Activated CD4-positive, CD25-positive, alpha-beta regulatory T cell (primary cell): ENCODE measurements at regions not wholly inside any gene's neighbourhood (a gene's known extent, or its start where the extent isn't known, plus 50 kb on each side); places are given as distances from the start of the nearest gene placed in this dataset.
"Not testable (repeated sequence)": the region's sequence is repeated elsewhere in the genome, so short reads cannot be mapped to it uniquely, and the experiment has no call there.

Source experiments
- DNase-seq, 4 experiments: peaks; one replicate each; lab custom pipeline; 2025; lab: John Stamatoyannopoulos, UW

DNA sequence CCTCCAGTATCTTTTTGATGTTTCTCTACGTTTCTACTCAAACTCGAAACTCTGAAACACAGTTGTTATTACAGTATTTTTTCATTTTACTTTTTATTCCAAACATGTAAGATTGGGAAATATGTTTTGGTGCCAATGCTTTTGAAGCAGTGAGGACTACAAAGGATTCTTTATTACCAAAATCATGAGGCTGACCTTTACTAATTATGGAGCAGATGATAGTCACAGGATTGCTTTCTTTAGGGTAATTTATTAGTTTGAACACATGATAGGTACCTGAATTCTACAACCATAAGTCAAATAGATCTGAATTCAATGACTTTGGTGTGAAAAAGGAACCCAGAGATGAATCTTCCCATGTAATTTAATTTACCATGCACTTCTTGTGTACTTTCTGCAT lies 2015.1 kb upstream of the C9orf72 start:
- DNase-seq, result no peak

DNA sequence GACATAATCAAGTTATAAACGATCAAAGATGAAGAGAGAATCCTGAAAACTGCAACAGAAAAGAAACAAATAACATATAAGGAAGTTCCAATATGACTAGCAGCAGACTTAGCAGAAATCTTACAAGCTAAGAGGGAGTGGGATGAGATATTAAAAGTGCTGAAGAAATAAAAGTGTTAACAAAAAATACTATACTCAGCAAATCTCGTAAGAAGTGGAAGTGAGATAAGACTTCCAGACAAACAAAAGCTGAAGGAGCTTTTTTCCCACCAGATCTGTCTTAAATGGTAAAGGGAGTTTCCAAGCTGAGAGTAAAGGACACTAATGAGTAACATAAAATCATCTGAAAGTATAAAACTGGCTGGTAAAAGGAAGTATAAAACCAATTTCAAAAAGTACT lies 2036.0 kb upstream of the C9orf72 start:
- DNase-seq, result no peak

DNA sequence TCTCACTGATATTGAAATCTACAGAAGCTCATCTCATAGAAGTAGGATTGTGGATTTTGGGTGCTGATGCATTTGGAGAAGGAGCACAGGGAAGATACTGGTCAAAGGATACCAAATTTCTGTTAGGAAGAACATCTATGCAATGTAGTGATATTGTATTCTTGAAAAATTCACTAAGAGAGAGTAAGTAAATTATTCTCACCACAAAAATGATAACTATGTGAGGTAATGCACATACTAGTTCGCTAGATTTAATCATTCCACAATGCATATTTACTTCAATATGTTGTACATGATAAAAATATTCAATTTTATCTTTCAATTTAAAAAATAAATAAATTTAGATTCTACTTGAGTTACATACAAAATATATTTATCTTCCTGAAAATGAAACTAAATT lies 2040.5 kb upstream of the C9orf72 start:
- DNase-seq, result no peak

DNA sequence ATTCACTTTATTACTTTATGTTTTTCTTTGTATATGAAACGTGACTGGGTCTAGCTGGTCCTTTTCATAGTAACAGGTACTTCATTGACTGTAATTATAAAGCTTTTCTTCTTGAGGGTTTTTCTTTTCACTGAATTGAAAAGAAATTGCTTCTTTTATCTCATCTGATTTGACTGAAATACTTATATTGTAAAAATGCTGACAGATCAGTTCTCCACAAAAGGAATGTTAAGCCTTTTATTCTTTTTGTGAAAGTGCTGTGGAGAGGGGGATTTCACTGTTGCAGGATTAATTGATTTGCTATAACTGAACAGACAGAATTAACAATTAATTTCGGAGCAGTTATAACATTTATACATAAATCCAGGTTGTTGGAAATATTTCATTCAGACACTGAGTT lies 2043.6 kb upstream of the C9orf72 start:
- no peak for DNase-seq

DNA sequence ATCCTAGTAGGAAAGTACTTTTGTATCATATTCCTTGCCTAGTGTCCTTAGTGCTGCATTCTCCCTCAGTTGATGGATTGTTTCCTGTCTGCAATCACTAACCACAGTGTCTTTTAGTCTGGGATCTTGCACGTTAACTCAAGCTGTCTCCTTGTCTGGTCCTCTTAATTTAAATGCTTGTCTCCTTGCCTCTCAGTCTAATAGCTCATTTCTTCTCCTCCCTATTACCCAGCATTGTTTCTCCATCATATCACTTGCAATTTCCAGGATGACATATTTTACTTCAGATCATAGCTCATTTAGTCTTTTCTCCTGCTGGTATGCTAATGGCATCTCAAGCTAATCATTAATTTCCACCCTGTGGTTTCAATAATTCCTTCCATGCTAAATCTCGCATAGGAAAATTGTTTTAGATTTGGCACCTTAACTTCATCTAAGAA lies 2052.0 kb upstream of the C9orf72 start:
- DNase-seq, result no peak

DNA sequence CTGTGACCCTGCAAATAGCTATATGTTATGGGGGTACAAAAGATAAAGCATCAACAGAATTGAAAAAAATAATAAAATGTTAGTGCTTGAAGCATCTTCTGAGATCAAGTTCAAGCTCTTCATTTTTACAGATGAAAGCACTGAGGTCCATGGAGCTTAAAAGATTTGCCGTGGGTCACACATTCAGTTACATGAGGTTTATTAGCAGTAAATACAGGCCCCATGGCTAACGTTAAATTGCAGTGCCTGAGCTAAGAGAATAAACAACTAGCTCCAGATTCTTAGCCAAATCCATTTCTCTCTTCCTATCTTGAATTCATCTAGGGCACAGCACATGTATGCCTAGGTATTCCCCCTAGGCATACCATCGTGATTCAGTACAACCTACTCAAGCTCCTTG lies 2052.7 kb upstream of the C9orf72 start:
- DNase-seq, result no peak

DNA sequence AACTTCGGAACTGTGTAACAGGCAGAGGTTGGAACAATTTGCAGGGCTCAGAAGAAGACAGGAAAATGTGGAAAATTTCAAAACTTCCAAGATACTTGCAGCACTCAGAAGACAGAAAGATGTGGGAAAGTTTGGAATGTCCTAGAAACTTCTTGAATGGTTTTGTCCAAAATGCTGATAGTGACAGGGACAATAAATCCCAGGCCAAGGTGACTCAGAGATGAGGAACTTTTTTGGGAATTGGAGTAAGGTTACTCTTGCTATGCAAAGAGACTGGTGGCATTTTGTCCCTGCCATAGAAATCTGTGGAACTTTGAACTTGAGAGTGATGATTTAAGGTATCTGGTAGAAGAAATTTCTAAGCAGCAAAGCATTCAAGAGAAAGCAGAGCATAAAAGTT lies 2055.6 kb upstream of the C9orf72 start:
- not testable (repeated sequence) for DNase-seq

DNA sequence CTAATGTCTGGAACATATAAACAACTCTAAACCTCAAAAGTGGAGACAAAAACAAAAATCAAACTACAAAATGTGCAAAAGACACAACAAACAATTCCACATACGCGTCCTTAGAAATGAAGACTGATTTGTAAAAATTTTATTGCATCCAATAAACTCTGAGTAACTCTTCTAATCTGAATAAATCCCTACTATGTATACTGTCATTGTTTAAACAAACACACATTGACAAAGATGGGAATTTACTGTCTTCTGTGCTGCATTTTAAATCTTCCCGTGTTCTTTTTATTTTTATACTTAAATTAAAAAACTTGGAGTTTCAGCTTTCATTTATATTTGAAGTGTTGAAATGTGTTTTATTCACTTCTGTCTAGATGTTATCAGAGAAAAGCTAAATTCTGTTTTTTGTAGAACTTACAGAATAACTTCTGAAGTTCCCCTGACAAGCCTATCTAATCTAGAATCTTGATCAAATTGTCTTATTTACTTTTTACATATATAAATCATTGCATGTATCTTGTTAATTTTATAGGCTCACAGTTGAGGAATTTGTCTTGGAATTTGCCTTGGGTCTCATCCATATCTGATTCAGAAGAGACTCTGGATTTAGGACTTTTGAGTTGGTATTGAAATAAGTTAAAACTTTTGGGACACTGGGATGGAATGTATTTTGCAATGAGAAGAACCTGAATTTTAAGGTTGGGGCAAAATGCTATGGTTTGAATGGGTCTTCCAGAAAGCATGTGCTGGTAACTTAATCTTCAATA lies 2064.4 kb upstream of the C9orf72 start:
- no peak for DNase-seq

DNA sequence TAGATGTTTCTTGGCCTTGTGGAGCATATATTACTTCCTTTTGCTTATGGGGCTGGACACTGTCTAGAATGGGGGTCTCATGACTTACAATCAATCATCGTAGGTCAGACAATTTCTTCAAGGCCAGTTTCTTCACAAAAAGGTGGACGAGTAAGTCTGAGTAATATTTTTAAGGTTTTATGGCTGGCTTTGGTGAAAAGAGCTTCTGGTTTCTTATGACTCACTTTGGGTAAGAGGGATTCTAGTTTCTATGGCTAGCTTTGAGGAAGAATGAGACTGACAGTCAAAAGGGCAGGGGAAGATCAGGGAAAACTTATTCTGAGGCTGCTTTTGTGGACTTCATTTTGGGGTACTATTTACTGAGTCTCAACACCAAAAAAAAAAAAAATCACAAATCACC lies 2067.2 kb upstream of the C9orf72 start:
- DNase-seq, result no peak

DNA sequence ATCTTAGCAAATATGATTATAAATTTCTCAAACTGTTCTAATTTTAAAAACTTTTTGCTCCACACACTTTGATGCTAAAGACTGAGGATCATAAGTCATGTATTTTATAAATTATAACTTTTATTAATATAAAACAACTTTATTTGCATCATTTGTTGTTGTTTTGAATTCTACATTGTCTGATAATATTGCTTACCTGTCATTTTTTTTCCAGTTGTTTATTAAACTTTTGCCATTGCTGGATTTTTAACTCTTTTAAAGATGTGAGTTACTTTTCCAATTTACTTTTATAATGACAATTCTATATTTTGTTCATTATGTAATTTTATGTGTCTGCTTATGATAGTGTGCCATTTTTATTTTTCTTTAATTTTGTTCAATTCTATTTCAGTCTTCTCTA lies 2071.2 kb upstream of the C9orf72 start:
- no peak for DNase-seq

DNA sequence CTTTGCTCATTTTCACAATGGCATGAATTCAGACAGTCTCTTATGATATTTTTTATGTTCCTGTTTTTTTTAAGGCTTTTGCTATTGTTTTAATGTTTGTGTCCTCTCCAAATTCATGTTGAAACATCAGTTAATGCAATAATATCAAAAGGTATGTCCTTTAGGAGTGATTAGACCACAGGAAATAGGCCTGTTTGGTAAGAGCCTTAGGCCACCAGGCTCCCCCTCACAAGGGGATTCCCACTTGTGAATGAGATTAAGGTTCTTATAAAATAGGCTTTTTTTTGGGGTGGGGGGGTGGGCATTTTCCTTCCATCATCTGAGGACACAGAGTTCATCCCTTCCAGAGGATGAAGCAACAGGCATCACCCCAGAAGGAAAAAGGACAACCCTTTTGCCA lies 2074.2 kb upstream of the C9orf72 start:
- DNase-seq, result no peak

DNA sequence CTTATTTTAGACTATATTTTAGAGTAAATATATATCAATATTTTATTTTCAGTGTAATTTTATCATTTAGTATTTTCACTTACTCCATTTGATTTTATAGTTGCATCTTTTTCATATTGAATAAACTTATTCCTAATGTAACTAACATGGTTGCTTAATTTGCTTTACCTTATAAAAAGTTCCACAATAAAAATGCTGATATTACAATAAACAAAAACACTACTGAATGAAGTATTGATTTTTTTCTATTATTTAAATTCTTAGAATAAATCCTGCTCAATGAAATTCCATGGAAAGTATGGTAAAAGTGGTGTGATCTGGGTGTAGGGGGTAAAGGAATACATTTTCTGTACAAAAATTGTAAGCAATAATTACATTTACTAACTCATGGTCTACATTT lies 2074.9 kb upstream of the C9orf72 start:
- DNase-seq, result no peak

DNA sequence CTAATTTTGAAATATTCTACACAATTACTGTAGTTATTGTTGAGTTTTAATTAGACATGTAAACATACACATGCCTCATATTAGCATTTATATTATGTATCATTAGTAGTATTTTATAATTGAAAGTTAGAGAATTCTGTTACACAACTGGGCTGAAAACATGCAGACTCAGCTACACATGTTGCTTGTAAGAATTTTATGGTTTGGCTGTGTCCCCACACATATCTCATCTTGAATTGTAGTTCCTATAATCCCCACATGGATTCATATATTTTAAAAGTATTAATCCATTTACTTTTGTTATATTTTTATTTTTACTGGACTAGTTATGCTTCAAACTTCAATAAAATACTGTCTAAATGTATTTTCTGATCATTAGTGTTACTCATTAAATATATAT lies 2075.3 kb upstream of the C9orf72 start:
- DNase-seq, result no peak

DNA sequence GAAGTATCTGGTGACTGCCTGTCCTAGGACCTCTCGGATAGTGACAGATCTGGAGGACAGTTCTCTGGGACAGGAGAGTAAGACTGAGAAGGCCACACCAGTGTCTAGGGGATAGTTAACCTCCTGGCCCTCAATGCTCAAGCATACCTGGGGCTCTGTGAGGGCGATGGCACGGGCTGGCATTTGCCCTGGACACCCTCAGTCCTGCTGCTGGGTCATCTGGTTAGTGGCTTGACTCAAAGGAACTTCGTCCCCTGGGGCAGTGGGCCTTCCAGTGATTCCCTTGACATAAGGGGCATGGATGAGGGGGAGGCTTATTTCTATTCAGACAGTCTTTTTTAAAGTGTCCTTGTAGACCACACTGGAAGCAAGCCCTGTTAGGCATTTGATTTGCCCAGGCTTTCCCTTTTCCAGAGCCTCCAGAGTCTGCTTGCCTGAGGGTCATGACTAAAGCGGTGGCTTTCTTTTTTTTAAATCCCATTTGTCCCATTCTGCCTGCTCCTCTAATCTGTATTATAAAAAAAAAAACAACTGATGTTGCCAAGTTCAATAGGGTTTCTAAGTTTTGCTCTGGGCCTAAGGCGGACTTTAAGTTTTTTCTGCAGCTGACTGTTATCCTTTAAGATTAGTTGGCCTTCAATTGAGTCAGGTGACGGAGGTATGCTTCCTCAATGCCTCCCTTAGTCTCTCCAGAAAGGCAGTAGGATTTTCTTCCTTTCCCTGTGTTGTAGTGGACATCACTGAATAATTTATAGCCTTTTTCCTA lies 2083.5 kb upstream of the C9orf72 start:
- no peak for DNase-seq

DNA sequence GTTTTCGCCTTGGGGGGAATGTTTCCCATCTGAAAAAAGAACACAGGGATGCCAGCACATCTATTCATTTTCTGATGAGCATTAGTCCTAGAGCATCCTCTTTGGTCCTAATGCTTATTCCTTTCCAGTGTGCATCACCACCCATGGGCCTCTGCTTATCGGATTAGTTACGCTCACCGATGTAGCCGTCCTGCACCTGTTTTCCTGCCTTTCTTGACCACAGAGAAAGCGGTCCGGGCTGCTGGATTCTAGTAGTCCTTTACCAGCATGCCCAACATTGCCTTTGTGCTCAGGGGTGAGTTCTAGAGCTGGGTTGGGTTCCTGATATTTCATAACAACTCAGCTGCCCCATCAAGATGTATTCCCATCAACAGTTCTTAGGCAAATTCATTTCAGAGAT lies 2084.5 kb upstream of the C9orf72 start:
- no peak for DNase-seq

DNA sequence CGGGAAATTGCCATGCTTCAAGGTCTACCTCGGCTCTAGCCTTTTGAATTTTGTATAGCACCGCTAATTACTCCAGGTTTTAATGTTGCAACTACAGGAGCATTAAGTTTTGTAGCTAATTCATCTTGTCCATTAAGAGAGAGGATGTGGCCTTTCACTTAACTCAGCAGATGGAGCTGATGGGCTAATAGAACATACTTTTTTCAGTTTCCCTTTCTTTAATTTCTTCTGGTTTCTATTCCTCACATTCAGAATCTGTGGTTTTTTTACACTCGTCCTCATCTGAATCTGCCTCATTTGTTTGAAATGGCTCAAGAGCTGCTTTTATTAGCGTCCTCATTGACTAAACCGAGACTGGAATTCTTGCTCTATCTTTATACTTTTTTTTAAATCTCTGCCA lies 2085.7 kb upstream of the C9orf72 start:
- DNase-seq, result no peak

DNA sequence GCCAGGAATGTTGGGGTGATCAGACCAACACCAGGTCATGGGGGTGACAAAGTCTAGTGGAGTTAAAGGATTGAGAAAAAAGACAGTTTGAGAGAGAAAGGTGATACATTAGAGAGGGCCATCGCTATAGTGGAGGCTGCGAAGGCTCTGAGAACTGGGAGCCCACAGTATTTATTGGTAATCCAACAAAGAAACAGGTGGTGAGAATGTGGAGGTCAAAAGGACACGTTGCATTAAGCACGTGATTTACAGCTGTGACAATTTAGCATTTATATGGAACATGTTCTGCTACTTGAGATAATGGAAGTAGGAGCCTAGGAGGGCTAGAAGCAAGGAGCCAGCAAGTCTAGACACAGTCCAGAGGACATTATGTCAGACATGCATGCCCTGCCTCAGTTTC lies 2086.5 kb upstream of the C9orf72 start:
- DNase-seq, result no peak

DNA sequence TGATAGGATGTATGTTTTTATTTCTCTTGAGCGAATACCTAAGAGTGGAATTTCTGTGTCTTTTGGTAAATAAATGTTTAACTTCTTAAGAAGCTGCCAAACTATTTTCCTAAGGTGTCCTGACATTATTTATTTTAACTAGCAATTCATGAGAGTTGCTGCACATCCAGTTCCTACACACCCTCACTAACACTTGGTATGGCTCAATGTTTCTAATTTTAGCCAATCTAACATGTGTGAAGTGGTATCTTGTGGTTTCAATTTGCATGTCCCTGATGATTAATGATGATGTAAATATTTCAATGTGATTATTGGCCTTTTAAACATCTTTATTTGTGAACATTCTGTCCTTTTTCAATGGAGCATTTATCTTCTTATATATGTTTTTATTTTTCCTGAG lies 2095.5 kb upstream of the C9orf72 start:
- DNase-seq, result no peak

DNA sequence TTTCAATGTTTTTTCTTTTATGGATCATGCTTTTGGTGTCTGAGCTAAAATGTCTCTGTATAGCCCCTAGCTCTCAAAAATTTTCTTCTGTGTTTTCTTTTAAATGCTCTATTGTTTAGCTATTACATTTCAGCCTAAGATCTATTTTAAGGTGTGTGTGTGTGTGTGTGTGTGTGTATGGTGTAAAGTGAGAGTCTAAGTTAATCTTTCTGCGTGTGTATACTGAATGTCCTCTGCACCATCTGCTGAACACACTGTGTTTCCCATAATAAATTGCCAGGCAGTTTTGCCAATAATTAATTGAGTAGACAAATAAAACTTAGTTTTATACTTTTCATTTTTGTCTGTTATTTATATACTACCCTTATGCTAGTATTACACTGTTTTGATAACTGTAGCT lies 2096.3 kb upstream of the C9orf72 start:
- DNase-seq, result no peak

DNA sequence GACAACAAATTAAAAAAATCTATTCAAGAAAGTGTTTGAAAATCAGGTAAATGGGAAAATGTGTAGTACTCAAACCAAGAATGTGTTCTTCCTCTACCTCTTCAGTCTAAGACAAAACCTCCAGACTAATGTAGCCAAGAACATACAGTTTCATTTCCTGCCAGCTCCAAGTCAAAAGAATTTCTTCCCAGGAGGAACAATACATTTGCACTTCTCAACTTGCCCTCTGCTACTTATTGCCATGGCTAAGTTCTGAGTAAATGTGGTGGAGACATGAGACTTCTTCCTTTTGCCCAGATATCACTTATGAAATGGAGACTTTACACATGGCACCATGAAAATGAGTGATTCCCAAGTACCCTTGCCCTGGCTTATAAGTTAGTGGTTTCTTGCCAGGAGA lies 2112.2 kb upstream of the C9orf72 start:
- DNase-seq, result no peak

DNA sequence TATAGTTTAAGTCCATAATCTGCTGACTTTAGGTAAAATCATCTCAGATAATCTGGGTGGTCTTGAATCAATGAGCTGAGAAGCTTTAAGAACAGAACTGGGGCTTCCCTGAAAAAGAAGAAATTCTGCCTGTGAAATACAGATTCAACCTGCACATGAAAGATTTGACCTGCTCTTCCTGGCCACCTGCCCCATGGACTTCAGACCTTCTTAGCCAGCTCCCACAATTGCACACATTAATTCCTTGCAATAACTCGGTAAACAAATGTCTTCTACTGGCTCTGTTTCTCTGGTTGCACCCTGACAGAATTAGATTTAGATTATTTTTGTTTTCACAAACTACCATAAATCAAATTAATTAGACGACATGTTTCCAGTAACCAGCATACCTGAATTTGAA lies 2117.9 kb upstream of the C9orf72 start:
- no peak for DNase-seq

DNA sequence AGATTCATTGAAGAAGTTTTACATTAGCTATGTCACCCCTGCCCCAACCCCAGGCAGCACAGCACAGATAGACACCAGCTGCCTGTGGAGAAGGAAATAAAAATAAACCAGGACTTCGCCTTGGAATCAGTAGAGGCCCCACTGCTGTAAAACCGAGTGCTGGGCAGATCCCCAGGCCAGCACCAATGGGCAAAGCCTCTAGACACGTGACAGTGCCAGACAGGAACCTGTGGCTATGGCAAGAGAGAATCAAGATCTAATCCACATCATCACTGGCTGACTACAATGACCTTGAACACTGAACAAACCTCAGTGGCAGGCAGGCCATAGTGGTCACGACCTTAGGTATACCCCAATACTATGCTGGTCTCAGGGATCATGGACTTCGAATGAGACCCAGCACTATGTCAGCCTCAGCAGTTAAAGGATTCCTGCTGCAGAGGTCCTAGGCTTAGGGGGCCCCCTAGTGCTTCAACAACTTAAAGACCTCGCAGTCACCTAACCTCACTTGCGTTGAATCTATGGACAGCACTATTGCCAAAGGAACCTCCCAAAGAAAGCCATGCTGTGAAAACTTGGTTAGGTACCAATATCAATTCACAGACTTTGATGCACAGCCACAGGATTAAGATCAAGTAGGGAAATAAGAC lies 2118.6 kb upstream of the C9orf72 start:
- DNase-seq, result no peak

DNA sequence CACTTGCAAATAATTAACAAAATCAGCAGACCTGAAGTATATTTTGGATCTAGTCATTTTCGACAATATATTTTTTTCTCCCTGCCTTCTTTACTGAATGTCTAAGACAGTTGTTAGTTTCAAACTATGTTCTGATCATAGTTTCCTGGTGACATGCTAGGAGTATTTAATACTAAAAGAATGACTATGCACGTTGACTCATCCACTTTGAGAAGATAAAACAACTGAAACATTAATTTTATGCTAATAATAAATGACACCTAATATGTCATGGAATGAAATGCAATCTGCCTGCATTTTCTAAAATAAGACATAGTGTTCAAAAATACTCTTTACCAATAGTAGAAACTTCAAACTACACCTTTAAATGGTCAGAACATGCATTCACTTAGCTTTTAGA lies 2123.7 kb upstream of the C9orf72 start:
- no peak for DNase-seq
